SKM-1 (cell line): ENCODE measurements at regions not wholly inside any gene's neighbourhood (a gene's known extent, or its start where the extent isn't known, plus 50 kb on each side); places are given as distances from the start of the nearest gene placed in this dataset.

Source experiments
- DNase-seq: peaks from one replicate; lab custom pipeline; 2025; ENCODE audit not compliant: unreplicated experiment; lab: John Stamatoyannopoulos, UW

- DNase-seq, result no peak
These were observed 187.4 kb upstream of the JARID2 start for GRCh38 chr6:15058200-15059061.

- peak; percentile 15 for DNase-seq
These were observed 184.7 kb upstream of the JARID2 start for GRCh38 chr6:15061180-15061641.

DNA sequence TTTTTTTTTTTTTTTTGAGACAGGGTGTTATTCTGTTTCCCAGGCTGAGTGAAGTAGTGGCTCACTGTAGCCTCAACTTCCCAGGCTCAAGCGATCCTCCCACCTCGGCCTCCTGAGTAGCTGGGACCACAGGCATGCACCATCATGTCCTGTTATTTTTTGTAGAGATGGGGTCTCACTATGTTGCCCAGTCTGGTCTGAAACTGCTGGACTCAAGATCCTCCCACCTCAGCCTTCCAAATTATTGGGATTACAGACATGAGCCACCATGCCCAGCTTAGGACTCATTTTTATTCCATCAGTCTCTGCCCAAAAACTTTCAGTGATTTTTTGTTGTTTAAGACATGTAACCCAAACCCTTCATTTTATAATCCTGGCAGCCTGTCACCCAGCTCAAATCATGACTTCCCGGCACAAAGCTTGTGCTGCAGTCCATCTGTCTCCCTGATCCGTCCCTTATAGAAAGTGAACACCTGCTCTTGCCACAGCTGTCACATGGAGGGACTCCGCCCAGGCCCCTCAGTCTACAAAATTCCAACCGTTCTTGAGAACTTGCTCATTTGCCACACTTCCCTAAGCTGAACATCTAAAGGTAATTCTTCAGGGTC lies 183.9 kb upstream of the JARID2 start:
- no peak for DNase-seq

GRCh38 chr6:15062516-15063252 lies 183.2 kb upstream of the JARID2 start:
- peak; percentile 90 for DNase-seq

- DNase-seq, result peak; percentile 77
These were observed 182.5 kb upstream of the JARID2 start for GRCh38 chr6:15063253-15063853.

DNA sequence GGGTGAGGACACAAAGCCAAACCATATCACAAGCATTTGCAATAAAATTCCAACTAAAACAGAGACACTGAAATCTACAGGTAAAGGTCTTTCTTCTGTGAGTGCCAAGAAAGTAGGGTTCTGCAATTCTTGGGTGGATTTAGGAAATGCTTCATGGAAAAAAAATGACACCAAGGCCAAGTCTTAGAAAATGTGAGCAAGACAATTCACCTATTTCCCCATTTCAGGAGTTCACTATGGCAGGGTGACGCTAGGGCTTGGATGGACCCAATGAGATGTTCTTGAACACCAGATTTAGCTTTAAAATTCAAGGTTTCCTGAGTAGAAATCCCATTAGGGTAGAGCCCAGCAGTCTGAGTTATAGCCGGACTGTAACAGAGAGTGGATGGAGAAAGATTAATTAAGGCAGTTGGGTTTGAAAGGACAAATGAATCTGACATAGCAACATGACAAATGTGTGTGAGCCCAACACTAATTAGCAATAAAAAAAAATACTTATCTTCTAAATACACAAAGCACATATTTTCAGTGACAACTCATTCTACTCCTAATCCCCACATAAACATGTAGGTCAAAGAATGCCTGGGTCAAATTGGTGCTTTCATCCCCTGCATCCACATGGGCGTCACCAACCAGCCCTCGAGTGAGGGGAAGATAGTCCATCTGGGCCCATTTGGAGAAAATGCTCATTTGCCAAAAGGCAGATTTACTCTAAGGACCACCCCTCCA lies 180.4 kb upstream of the JARID2 start:
- DNase-seq, result no peak

DNA sequence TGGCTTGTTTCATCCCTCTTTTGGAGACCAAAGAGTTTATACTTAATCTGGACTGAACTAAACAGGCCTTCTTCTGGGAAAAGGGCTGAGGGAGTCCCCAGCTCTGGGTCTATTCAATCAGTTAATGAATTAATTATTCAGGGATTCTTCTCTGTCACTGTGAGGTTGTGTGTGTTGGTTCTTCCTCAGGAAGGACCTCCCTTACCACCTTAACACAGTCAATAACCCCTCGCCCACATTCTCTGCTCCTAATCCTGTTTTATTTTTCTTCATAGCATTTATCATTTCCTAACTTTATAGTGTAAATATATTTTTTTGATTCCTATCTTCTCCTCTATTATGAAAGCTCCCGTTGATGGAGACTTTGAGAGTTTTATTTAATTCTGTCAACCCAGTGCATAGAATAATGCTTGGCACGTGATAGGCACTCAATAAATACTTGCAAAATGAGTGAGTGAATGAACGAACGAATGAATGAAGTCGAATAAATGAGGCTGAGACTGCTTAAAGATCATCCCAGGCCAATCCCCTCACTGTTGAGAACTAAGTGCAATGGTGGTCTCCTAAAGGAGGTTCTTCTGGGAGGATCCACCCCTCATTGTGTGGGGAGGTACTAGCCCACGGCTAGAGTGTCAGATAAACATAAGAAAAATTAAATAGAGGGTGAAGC lies 179.6 kb upstream of the JARID2 start:
- DNase-seq, result no peak

- DNase-seq, result no peak
These were observed 172.5 kb upstream of the JARID2 start for GRCh38 chr6:15073344-15073789.

GRCh38 chr6:15073883-15074465 lies 171.9 kb upstream of the JARID2 start:
- no peak for DNase-seq

GRCh38 chr6:15074806-15075205 lies 171.1 kb upstream of the JARID2 start:
- DNase-seq, result no peak

GRCh38 chr6:15076565-15076964 lies 169.3 kb upstream of the JARID2 start:
- no peak for DNase-seq

- DNase-seq, result no peak
These were observed 168.9 kb upstream of the JARID2 start for GRCh38 chr6:15077006-15077405.

GRCh38 chr6:15077961-15078360 lies 167.9 kb upstream of the JARID2 start:
- DNase-seq, result no peak

DNA sequence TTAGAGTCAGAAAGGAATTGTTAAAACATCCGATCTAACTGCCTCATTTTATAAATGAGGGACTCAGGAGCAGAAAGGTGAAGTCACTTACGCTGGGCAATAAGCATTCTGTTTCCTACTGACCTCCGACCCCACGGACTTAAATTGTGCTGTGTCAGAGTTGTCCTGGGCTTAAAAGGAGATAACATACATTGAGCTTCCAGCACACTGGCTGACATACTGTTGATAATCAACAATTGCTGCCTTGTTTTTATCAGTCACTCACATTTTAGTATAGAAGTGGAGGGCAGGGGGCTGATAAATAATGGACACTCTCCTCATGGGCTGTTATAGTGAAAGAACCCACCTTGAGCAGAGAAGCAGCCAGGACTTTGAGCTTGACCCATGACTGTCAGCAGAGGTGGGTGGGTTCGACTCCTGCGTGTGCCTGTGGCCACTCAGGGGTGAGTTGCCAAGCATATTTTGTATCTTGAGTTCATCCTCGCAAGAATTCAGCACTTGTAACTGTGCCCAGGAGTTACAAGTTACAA lies 166.5 kb upstream of the JARID2 start:
- no peak for DNase-seq

- DNase-seq, result no peak
These were observed 165.0 kb upstream of the JARID2 start for GRCh38 chr6:15080895-15081294.

GRCh38 chr6:15081447-15081846 lies 164.4 kb upstream of the JARID2 start:
- no peak for DNase-seq

DNA sequence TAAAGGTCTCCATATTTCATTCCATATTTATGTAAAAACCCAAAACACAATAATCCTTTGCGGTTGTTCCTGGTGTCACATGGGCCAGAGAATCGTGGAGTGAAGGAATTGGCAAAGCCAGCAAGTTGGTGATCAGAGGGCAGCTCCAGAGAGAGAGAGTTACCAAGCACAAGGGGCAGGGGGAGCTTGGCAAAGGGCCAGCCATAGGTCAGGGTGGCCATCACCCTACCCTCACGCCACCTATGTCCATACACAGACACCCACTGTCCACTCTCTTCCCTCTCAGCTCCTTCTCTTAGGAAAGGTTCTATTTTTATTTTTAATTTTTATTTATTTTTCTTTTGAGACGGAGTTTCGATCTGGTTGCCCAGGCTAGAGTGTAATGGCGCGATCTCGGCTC lies 163.2 kb upstream of the JARID2 start:
- DNase-seq, result no peak

- no peak for DNase-seq
These were observed 159.3 kb upstream of the JARID2 start for GRCh38 chr6:15086348-15087158.

- no peak for DNase-seq
These were observed 158.7 kb upstream of the JARID2 start for GRCh38 chr6:15087186-15087589.
